ENCODE measurements at regions not wholly inside any gene's neighbourhood (a gene's known extent, or its start where the extent isn't known, plus 50 kb on each side); places are given as distances from the start of the nearest gene placed in this dataset.

- FAIRE-seq: no peak
- H3K4me3 ChIP-seq (ENCODE audit: low read depth, low read length): no peak overlapping the region
Observed at GRCh38 chr10:89092981-89093380, 102.4 kb downstream of the FAS start.

GRCh38 chr10:89092439-89092838, 101.8 kb downstream of the FAS start:
- no peaks in the 10 kb centered on the region for H3K36me3 ChIP-seq (ENCODE audit: control insufficient read depth, insufficient read depth, low read length)
- H3K27me3 ChIP-seq (ENCODE audit: control insufficient read depth, insufficient read depth, low read length): no peaks in the 10 kb centered on the region
- FAIRE-seq (peak; percentile 68), DNase-seq (ENCODE audit: low read depth) (no peak)
- H3K4me3 ChIP-seq (ENCODE audit: low read depth, low read length): no peak overlapping the region
- TF ChIP-seq, protein P1, sequence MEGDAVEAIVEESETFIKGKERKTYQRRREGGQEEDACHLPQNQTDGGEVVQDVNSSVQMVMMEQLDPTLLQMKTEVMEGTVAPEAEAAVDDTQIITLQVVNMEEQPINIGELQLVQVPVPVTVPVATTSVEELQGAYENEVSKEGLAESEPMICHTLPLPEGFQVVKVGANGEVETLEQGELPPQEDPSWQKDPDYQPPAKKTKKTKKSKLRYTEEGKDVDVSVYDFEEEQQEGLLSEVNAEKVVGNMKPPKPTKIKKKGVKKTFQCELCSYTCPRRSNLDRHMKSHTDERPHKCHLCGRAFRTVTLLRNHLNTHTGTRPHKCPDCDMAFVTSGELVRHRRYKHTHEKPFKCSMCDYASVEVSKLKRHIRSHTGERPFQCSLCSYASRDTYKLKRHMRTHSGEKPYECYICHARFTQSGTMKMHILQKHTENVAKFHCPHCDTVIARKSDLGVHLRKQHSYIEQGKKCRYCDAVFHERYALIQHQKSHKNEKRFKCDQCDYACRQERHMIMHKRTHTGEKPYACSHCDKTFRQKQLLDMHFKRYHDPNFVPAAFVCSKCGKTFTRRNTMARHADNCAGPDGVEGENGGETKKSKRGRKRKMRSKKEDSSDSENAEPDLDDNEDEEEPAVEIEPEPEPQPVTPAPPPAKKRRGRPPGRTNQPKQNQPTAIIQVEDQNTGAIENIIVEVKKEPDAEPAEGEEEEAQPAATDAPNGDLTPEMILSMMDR (IDR thresholded peaks at IDR 0.05; ENCODE audit: insufficient read depth, low read length, severe bottlenecking): no peak

More at GRCh38 chr10:89092981-89093380, 102.4 kb downstream of the FAS start:
- no peaks in the 10 kb centered on the region for H3K27me3 ChIP-seq (ENCODE audit: control insufficient read depth, insufficient read depth, low read length)
- no peaks in the 10 kb centered on the region for H3K36me3 ChIP-seq (ENCODE audit: control insufficient read depth, insufficient read depth, low read length)
- TF ChIP-seq, protein P1 (IDR thresholded peaks at IDR 0.05; ENCODE audit: insufficient read depth, low read length, severe bottlenecking): no peak
- DNase-seq (ENCODE audit: low read depth): no peak

DNA sequence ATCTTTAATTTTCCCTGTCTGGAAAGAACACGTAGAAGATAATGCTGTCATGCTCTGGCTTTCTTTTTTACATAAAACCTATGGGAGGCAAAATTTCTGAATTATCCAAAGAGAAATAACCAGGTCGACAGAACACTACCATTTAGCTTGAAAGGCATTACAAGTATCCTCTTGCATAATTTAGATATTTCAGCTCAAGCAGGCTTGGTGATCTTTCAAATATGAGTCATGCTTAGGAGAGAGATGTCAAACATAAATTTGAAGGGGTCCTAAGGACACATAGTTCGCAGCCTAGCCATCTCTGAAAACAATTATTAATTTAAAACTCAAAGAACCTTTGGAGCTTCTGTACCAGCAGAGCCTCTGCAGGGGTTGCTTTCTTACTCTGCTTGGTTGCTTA, 100.9 kb downstream of the FAS start:
- Histone ChIP-seq H3K4me3 (ENCODE audit: low read depth, low read length) (no peak overlapping the region), H3K27me3 (ENCODE audit: control insufficient read depth, insufficient read depth, low read length) (no peaks in the 10 kb centered on the region), H3K36me3 (ENCODE audit: control insufficient read depth, insufficient read depth, low read length) (no peaks in the 10 kb centered on the region)
- FAIRE-seq: no peak
- TF ChIP-seq, protein P1 (IDR thresholded peaks at IDR 0.05; ENCODE audit: insufficient read depth, low read length, severe bottlenecking): no peak
- no peak for DNase-seq (ENCODE audit: low read depth)

DNA sequence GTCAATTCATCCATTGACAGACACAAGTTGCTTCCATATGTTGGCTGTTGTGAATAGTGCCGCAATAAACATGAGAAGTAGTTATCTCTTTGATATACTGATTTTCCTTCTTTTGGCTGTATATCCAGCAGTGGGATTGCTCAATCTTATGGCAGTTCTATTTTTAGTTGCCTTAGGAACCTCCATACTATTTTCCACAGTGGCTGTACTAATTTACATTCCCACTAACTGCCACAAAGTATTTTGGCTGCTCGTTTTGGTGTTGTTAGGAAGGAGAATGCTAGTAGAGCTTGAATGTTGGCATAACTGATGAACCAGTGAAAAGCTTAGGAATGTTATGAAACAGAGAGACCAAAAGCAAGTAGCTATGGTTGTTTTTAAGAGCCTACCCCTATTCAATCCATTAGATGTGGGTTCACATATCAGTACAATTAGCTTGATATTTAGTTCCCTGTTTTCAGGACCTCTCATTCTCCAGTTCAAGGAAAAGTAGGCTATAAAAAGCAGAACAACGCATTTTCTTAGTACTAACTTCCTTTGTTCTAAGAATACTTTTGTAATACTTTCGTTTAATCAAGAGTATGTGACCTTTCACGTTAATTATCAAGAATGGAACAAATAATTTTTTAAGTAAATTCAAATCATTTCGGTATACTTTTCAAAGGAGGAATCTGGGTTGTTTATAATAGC, 100.3 kb downstream of the FAS start:
- FAIRE-seq (no peak), DNase-seq (ENCODE audit: low read depth) (no peak)
- TF ChIP-seq, protein P1 (IDR thresholded peaks at IDR 0.05; ENCODE audit: insufficient read depth, low read length, severe bottlenecking): no peak
- Histone ChIP-seq H3K27me3 (ENCODE audit: control insufficient read depth, insufficient read depth, low read length) (no peaks in the 10 kb centered on the region), H3K4me3 (ENCODE audit: low read depth, low read length) (no peak overlapping the region), H3K36me3 (ENCODE audit: control insufficient read depth, insufficient read depth, low read length) (no peaks in the 10 kb centered on the region)

GRCh38 chr10:89086801-89087521, 96.4 kb downstream of the FAS start:
- peak; percentile 50 for FAIRE-seq
- no peaks in the 10 kb centered on the region for H3K27me3 ChIP-seq (ENCODE audit: control insufficient read depth, insufficient read depth, low read length)
- no peak for DNase-seq (ENCODE audit: low read depth)
- no peaks in the 10 kb centered on the region for H3K36me3 ChIP-seq (ENCODE audit: control insufficient read depth, insufficient read depth, low read length)
- TF ChIP-seq, protein P1 (IDR thresholded peaks at IDR 0.05; ENCODE audit: insufficient read depth, low read length, severe bottlenecking): no peak
- no peak overlapping the region for H3K4me3 ChIP-seq (ENCODE audit: low read depth, low read length)

All from bronchial epithelial cell (primary cell).